Tibial artery (tissue), 4 donors: ENCODE measurements at regions not wholly inside any gene's neighbourhood (a gene's known extent, or its start where the extent isn't known, plus 50 kb on each side); places are given as distances from the start of the nearest gene placed in this dataset.

Source experiments
- DNase-seq, 2 donors: peaks; one replicate each; pipeline ENCODE4 v3.0.0-alpha.2; 2019
- H3K27ac ChIP-seq, 2 donors: fragments of 200-600 bp; sonication (generic) in 1 of 2; 1 replicate in 1 of 2; 2 replicates in 1 of 2; pipeline ENCODE4 v1.5.1; 2018 to 2019; ENCODE audit warnings: mild to moderate bottlenecking in 1 of 2
- H3K27me3 ChIP-seq, 2 donors: fragments of 200-600 bp; sonication (generic) in 1 of 2; one replicate each; pipeline versions ENCODE4 v1.5.1 to v1.6.0; 2016 to 2019
- H3K36me3 ChIP-seq, 3 donors: fragments of 200-600 bp; sonication (generic) in 2 of 3; one replicate each; pipeline ENCODE4 v1.5.1; 2016 to 2019; ENCODE audit warnings: mild to moderate bottlenecking in 2 of 3
- H3K4me1 ChIP-seq, 4 donors: fragments of 200-600 bp; sonication (generic) in 2 of 4; 1 replicate in 3 of 4; 2 replicates in 1 of 4; pipeline ENCODE4 v1.5.1; 2016 to 2019
- H3K4me3 ChIP-seq, 2 donors: fragments of 200-600 bp; sonication (generic) in 1 of 2; 1 replicate in 1 of 2; 2 replicates in 1 of 2; pipeline ENCODE4 v1.5.1; 2018 to 2019; ENCODE audit warnings: mild to moderate bottlenecking in 2 of 2
- H3K9me3 ChIP-seq, 3 donors: fragments of 200-600 bp; sonication (generic) in 1 of 3; one replicate each; pipeline ENCODE4 v1.5.1; 2016 to 2019
- intact Hi-C: fragments of 100-400 bp; cut with DNase I; formaldehyde crosslinking; loops from one replicate; pipeline ENCODE4 v1.15.0; 2023; ENCODE audit warnings: low total_unique reads
- TF ChIP-seq, protein P1 (sequence below), 2 experiments: fragments of 200-600 bp in 1 of 2; fragments of 450-650 bp in 1 of 2; IDR thresholded peaks; one replicate each; pipeline ENCODE4 v1.5.1; 2017 to 2019; ENCODE audit warnings: antibody characterized with exemption in 2 of 2, mild to moderate bottlenecking in 1 of 2, moderate library complexity in 1 of 2

DNA sequence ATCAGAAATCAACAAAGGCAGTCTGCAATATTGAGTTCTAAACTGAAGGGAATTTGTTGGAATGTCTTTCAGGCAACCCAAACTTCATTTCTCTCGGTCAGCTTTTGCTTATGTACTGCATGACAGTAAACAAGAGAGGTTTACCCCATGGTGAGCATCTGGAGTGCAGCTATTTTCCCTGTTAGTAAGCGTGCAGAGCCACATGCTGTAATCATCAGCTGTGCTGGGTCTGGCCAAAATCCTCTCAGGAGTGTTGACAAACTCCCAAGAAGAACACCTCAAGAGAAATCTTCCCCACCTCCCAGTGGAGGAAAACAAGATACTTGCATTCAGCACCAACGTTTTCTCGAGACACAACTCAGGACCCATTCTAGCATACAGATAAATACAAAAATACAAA, 83.6 kb upstream of the ADAMTSL1 start:
- no peak for DNase-seq
- Histone ChIP-seq H3K27ac (no peak overlapping the region), H3K36me3 (no peaks in the 10 kb centered on the region), H3K4me3 (no peak overlapping the region), H3K9me3 (no peaks in the 10 kb centered on the region), H3K4me1 (peaks cover 0 to 22% (median 2%) of the 10 kb centered on the region in 4 donors), H3K27me3 (no peaks in the 10 kb centered on the region)
- intact Hi-C loops = no loop called here
- TF ChIP-seq, protein P1, sequence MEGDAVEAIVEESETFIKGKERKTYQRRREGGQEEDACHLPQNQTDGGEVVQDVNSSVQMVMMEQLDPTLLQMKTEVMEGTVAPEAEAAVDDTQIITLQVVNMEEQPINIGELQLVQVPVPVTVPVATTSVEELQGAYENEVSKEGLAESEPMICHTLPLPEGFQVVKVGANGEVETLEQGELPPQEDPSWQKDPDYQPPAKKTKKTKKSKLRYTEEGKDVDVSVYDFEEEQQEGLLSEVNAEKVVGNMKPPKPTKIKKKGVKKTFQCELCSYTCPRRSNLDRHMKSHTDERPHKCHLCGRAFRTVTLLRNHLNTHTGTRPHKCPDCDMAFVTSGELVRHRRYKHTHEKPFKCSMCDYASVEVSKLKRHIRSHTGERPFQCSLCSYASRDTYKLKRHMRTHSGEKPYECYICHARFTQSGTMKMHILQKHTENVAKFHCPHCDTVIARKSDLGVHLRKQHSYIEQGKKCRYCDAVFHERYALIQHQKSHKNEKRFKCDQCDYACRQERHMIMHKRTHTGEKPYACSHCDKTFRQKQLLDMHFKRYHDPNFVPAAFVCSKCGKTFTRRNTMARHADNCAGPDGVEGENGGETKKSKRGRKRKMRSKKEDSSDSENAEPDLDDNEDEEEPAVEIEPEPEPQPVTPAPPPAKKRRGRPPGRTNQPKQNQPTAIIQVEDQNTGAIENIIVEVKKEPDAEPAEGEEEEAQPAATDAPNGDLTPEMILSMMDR (IDR thresholded peaks at IDR 0.05) = no peak

DNA sequence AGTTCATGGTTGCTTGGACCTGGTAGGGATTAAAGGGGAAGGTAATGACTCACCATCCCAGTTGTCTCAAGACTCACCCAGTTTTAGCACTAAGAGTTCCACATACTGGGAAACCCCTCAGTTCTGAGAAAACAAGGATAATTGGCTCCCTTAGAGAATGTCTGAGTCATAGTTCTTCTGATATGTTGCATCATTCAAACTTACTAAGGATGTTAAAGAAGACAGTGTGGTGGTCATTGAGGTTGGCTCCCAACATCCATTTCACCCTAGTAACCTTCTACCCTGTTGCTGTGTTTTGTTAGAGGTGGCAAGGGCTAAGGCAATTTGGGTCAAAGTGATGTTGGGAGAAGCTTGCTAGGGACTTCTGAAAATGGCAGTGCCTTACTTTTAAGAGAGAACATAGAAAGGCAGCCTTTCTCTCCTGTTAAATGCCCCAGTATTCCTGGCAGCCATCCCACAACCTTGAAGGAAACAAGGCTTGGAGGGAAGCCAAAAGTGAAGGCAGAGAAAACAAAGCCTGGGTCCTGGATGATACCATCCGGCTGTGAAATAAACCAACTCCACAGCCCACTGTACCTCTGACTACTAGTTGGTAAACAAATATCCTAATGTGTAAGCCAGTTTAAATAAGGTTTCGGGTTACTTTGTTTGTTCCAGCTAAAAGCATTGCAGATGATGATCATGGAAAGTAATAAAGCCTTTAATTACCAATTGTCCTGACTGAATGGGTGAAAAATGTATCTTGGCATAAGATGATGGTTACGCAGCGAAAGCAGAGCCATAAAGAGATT, 80.4 kb upstream of the ADAMTSL1 start:
- H3K4me3 ChIP-seq = no peak overlapping the region
- DNase-seq = peak in 1 of 2 donors; percentile 27
- H3K36me3 ChIP-seq = no peaks in the 10 kb centered on the region
- intact Hi-C loops = no loop called here
- no peaks in the 10 kb centered on the region for H3K9me3 ChIP-seq
- no peaks in the 10 kb centered on the region for H3K27me3 ChIP-seq
- H3K27ac ChIP-seq = peak overlapping the region; percentile 42 to 51
- H3K4me1 ChIP-seq = peaks cover 0 to 13% (median 2%) of the 10 kb centered on the region in 4 donors
- TF ChIP-seq, protein P1 (IDR thresholded peaks at IDR 0.05) = no peak

DNA sequence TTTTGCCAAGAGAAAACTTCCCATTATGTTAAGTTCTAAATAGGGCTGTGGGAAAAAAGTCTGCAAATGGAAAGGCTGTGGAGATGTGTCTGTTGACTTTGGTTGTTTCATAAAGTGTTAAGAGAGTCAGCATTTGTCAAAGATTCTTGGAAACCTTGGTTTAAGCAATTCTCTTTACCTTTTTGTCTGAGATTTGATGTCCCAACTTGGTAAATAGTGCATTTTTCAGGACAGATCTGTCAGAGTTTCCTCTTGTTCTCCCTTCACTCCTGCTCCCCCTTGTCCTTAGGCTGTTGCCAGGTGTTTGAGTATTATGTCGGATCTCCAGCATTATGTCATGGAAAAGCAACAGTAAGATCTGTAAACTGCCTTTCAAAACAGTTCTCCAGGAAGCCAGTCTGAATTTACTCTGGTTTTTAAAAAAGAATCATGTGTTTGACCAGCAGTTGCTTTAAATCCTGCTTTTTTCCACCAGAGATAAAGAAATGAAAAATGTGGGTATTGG, 79.1 kb upstream of the ADAMTSL1 start:
- Histone ChIP-seq H3K27ac (no peak overlapping the region), H3K9me3 (no peaks in the 10 kb centered on the region), H3K4me1 (peaks cover 0 to 13% (median 2%) of the 10 kb centered on the region in 4 donors), H3K4me3 (no peak overlapping the region), H3K36me3 (no peaks in the 10 kb centered on the region), H3K27me3 (no peaks in the 10 kb centered on the region)
- DNase-seq = no peak
- intact Hi-C loops = no loop called here
- TF ChIP-seq, protein P1 (IDR thresholded peaks at IDR 0.05) = no peak

DNA sequence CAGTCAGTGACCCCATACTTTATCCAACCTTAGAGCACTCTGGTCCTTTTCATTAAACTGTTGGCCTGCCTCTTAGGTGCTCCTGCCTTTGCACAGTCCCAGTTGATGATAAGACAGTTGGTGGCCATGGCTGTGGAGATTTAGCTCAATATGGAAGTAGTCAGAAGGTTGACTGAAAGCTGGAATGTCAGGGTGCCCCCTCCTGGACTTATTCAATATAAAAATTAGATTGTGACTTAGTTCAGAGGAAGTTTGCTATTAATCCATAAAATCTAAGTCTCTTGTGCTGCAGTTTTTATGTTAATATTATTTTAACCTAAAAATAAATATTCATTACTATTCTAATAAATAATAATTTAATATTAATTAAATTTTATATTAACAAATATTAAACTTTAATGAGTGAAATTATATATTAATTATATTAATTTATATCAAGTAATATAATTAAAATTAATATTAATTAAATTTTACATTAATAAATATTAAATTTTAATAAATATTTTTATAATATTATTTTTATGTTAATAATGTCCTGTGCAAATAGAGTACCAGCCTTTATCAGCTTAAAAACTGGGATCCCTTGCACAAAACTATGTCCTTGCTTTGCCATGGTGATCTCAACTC, 77.7 kb upstream of the ADAMTSL1 start:
- intact Hi-C loops = no loop called here
- TF ChIP-seq, protein P1 (IDR thresholded peaks at IDR 0.05) = no peak
- H3K4me1 ChIP-seq = peaks cover 0 to 13% (median 2%) of the 10 kb centered on the region in 4 donors
- H3K4me3 ChIP-seq = no peak overlapping the region
- H3K36me3 ChIP-seq = no peaks in the 10 kb centered on the region
- DNase-seq = no peak
- H3K9me3 ChIP-seq = no peaks in the 10 kb centered on the region
- H3K27ac ChIP-seq = no peak overlapping the region
- no peaks in the 10 kb centered on the region for H3K27me3 ChIP-seq

DNA sequence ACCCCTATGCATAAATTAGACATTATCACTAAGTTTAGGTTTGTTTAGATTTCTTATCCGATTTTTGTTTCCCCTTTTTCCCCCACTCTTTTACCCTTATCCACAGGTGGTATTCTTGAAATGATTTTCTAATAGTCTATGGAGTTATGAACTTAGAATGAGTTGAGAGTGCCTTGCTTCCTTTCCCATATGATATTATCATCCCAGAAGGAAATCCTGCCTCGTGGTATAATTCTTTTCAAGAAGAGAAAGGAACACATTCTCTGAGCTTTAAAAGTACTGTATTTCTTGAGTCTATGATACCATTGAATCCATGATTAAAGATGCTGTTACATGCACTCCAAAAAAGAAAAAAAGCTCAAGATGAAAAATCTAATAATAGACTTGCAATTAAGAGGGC, 76.9 kb upstream of the ADAMTSL1 start:
- no peaks in the 10 kb centered on the region for H3K36me3 ChIP-seq
- no peak for DNase-seq
- H3K4me1 ChIP-seq = peaks cover 0 to 13% (median 2%) of the 10 kb centered on the region in 4 donors
- H3K27me3 ChIP-seq = no peaks in the 10 kb centered on the region
- no peaks in the 10 kb centered on the region for H3K9me3 ChIP-seq
- intact Hi-C loops = no loop called here
- no peak overlapping the region for H3K27ac ChIP-seq
- TF ChIP-seq, protein P1 (IDR thresholded peaks at IDR 0.05) = no peak
- no peak overlapping the region for H3K4me3 ChIP-seq
